ENCODE measurements at regions not wholly inside any gene's neighbourhood (a gene's known extent, or its start where the extent isn't known, plus 50 kb on each side); places are given as distances from the start of the nearest gene placed in this dataset.

- H3K9me3 Mint-ChIP-seq, result no peaks in the 10 kb centered on the region
Observed at GRCh38 chr5:5676218-5676617, 253.7 kb downstream of the ICE1 start.

GRCh38 chr5:5675511-5675910, 253.0 kb downstream of the ICE1 start:
- no peaks in the 10 kb centered on the region for H3K36me3 Mint-ChIP-seq (ENCODE audit: low read depth)
- no peak overlapping the region for H3K27ac Mint-ChIP-seq
- no peaks in the 10 kb centered on the region for H3K9me3 Mint-ChIP-seq
- H3K4me1 Mint-ChIP-seq, result no peaks in the 10 kb centered on the region
- no peak for ATAC-seq (replicated peaks)
- no peak overlapping the region for H3K4me3 Mint-ChIP-seq
- peaks cover 3% of the 10 kb centered on the region for H3K27me3 Mint-ChIP-seq

More at GRCh38 chr5:5676218-5676617, 253.7 kb downstream of the ICE1 start:
- H3K27ac Mint-ChIP-seq, result no peak overlapping the region
- H3K4me1 Mint-ChIP-seq, result no peaks in the 10 kb centered on the region
- no peak for ATAC-seq (replicated peaks)
- no peak overlapping the region for H3K4me3 Mint-ChIP-seq
- H3K27me3 Mint-ChIP-seq, result peaks cover 3% of the 10 kb centered on the region
- no peaks in the 10 kb centered on the region for H3K36me3 Mint-ChIP-seq (ENCODE audit: low read depth)

GRCh38 chr5:5671823-5672222, 249.3 kb downstream of the ICE1 start:
- no peaks in the 10 kb centered on the region for H3K36me3 Mint-ChIP-seq (ENCODE audit: low read depth)
- no peak overlapping the region for H3K4me3 Mint-ChIP-seq

GRCh38 chr5:5667136-5667554, 244.7 kb downstream of the ICE1 start:
- ATAC-seq (replicated peaks), result no peak
- Mint-ChIP-seq H3K4me1 (no peaks in the 10 kb centered on the region), H3K36me3 (ENCODE audit: low read depth) (no peaks in the 10 kb centered on the region), H3K27ac (no peak overlapping the region), H3K27me3 (peaks cover 16% of the 10 kb centered on the region), H3K4me3 (no peak overlapping the region), H3K9me3 (no peaks in the 10 kb centered on the region)

More at GRCh38 chr5:5671823-5672222, 249.3 kb downstream of the ICE1 start:
- Mint-ChIP-seq H3K27ac (no peak overlapping the region), H3K9me3 (no peaks in the 10 kb centered on the region), H3K27me3 (peaks cover 6% of the 10 kb centered on the region), H3K4me1 (no peaks in the 10 kb centered on the region)
- ATAC-seq (replicated peaks), result no peak

GRCh38 chr5:5666369-5666768, 243.9 kb downstream of the ICE1 start:
- no peaks in the 10 kb centered on the region for H3K9me3 Mint-ChIP-seq
- H3K4me3 Mint-ChIP-seq, result no peak overlapping the region
- no peak overlapping the region for H3K27ac Mint-ChIP-seq
- H3K4me1 Mint-ChIP-seq, result no peaks in the 10 kb centered on the region
- no peak for ATAC-seq (replicated peaks)
- no peaks in the 10 kb centered on the region for H3K36me3 Mint-ChIP-seq (ENCODE audit: low read depth)
- peaks cover 20% of the 10 kb centered on the region for H3K27me3 Mint-ChIP-seq

- ATAC-seq (replicated peaks), result no peak
- Mint-ChIP-seq H3K9me3 (no peaks in the 10 kb centered on the region), H3K4me1 (no peaks in the 10 kb centered on the region), H3K36me3 (ENCODE audit: low read depth) (no peaks in the 10 kb centered on the region), H3K27ac (no peak overlapping the region), H3K27me3 (peaks cover 20% of the 10 kb centered on the region), H3K4me3 (no peak overlapping the region)
Observed at GRCh38 chr5:5666076-5666365, 243.5 kb downstream of the ICE1 start.

GRCh38 chr5:5665225-5666075, 243.0 kb downstream of the ICE1 start:
- ATAC-seq (replicated peaks), result no peak
- Mint-ChIP-seq H3K4me3 (no peak overlapping the region), H3K4me1 (no peaks in the 10 kb centered on the region), H3K27ac (no peak overlapping the region), H3K27me3 (peaks cover 20% of the 10 kb centered on the region), H3K9me3 (no peaks in the 10 kb centered on the region), H3K36me3 (ENCODE audit: low read depth) (no peaks in the 10 kb centered on the region)

GRCh38 chr5:5658889-5659465, 236.5 kb downstream of the ICE1 start:
- no peaks in the 10 kb centered on the region for H3K4me1 Mint-ChIP-seq
- H3K9me3 Mint-ChIP-seq, result no peaks in the 10 kb centered on the region
- H3K27me3 Mint-ChIP-seq, result peaks cover 24% of the 10 kb centered on the region
- ATAC-seq (replicated peaks), result no peak
- H3K36me3 Mint-ChIP-seq (ENCODE audit: low read depth), result no peaks in the 10 kb centered on the region
- no peak overlapping the region for H3K4me3 Mint-ChIP-seq
- H3K27ac Mint-ChIP-seq, result no peak overlapping the region

GRCh38 chr5:5658226-5658625, 235.7 kb downstream of the ICE1 start:
- H3K9me3 Mint-ChIP-seq, result no peaks in the 10 kb centered on the region
- no peak for ATAC-seq (replicated peaks)

GRCh38 chr5:5652181-5652580, 229.7 kb downstream of the ICE1 start:
- ATAC-seq (replicated peaks), result no peak
- Mint-ChIP-seq H3K27me3 (peaks cover 10% of the 10 kb centered on the region), H3K36me3 (ENCODE audit: low read depth) (no peaks in the 10 kb centered on the region), H3K9me3 (peaks cover 3% of the 10 kb centered on the region), H3K4me1 (no peaks in the 10 kb centered on the region), H3K27ac (no peak overlapping the region), H3K4me3 (no peak overlapping the region)

More at GRCh38 chr5:5658226-5658625, 235.7 kb downstream of the ICE1 start:
- no peaks in the 10 kb centered on the region for H3K36me3 Mint-ChIP-seq (ENCODE audit: low read depth)
- H3K27ac Mint-ChIP-seq, result no peak overlapping the region
- H3K4me3 Mint-ChIP-seq, result no peak overlapping the region
- peaks cover 22% of the 10 kb centered on the region for H3K27me3 Mint-ChIP-seq
- H3K4me1 Mint-ChIP-seq, result no peaks in the 10 kb centered on the region

- H3K4me1 Mint-ChIP-seq, result no peaks in the 10 kb centered on the region
- no peak overlapping the region for H3K27ac Mint-ChIP-seq
- no peak for ATAC-seq (replicated peaks)
- peaks cover 3% of the 10 kb centered on the region for H3K9me3 Mint-ChIP-seq
- no peaks in the 10 kb centered on the region for H3K36me3 Mint-ChIP-seq (ENCODE audit: low read depth)
- no peak overlapping the region for H3K4me3 Mint-ChIP-seq
- peaks cover 9% of the 10 kb centered on the region for H3K27me3 Mint-ChIP-seq
Observed at GRCh38 chr5:5650949-5651348, 228.5 kb downstream of the ICE1 start.

- Mint-ChIP-seq H3K27ac (no peak overlapping the region), H3K4me1 (no peaks in the 10 kb centered on the region), H3K36me3 (ENCODE audit: low read depth) (no peaks in the 10 kb centered on the region), H3K9me3 (peaks cover 3% of the 10 kb centered on the region), H3K4me3 (no peak overlapping the region), H3K27me3 (peaks cover 7% of the 10 kb centered on the region)
- ATAC-seq (replicated peaks), result no peak
Observed at GRCh38 chr5:5650242-5650641, 227.8 kb downstream of the ICE1 start.

GRCh38 chr5:5649641-5650040, 227.2 kb downstream of the ICE1 start:
- no peaks in the 10 kb centered on the region for H3K4me1 Mint-ChIP-seq
- no peak overlapping the region for H3K4me3 Mint-ChIP-seq
- no peak overlapping the region for H3K27ac Mint-ChIP-seq
- H3K36me3 Mint-ChIP-seq (ENCODE audit: low read depth), result no peaks in the 10 kb centered on the region
- no peak for ATAC-seq (replicated peaks)
- peaks cover 7% of the 10 kb centered on the region for H3K27me3 Mint-ChIP-seq
- peaks cover 3% of the 10 kb centered on the region for H3K9me3 Mint-ChIP-seq

GRCh38 chr5:5648694-5649093, 226.2 kb downstream of the ICE1 start:
- Mint-ChIP-seq H3K4me3 (no peak overlapping the region), H3K27me3 (peaks cover 3% of the 10 kb centered on the region), H3K4me1 (no peaks in the 10 kb centered on the region), H3K36me3 (ENCODE audit: low read depth) (no peaks in the 10 kb centered on the region), H3K9me3 (peaks cover 3% of the 10 kb centered on the region), H3K27ac (no peak overlapping the region)
- no peak for ATAC-seq (replicated peaks)

GRCh38 chr5:5645891-5646290, 223.4 kb downstream of the ICE1 start:
- H3K36me3 Mint-ChIP-seq (ENCODE audit: low read depth), result no peaks in the 10 kb centered on the region
- H3K27ac Mint-ChIP-seq, result no peak overlapping the region
- peaks cover 3% of the 10 kb centered on the region for H3K9me3 Mint-ChIP-seq
- no peak for ATAC-seq (replicated peaks)
- no peak overlapping the region for H3K4me3 Mint-ChIP-seq
- peaks cover 3% of the 10 kb centered on the region for H3K27me3 Mint-ChIP-seq
- no peaks in the 10 kb centered on the region for H3K4me1 Mint-ChIP-seq
